Activated CD4-positive, alpha-beta memory T cell treated with anti-CD3 and anti-CD28 coated beads, Interleukin-2, amount 10 ng/mL, durations not matched to agents 7 days and 5 days (primary cell): ENCODE measurements at regions not wholly inside any gene's neighbourhood (a gene's known extent, or its start where the extent isn't known, plus 50 kb on each side); places are given as distances from the start of the nearest gene placed in this dataset.

Experiments used
- CTCF ChIA-PET: fragments of 350-600 bp; sonication (Branson Sonifier 250); formaldehyde crosslinking; loops from one replicate; lab custom pipeline; 2021; ENCODE audit warnings: antibody characterized with exemption, inconsistent platforms; lab: Charles Lee
- POLR2A ChIA-PET: fragments of 350-600 bp; sonication (Branson Sonifier 250); formaldehyde crosslinking; loops from one replicate; lab custom pipeline; 2021; ENCODE audit warnings: antibody characterized with exemption; lab: Charles Lee
- DNase-seq: peaks from one replicate; pipeline ENCODE4 v3.0.0-alpha.2; 2020
- H3K27ac Mint-ChIP-seq: one replicate; pipeline ENCODE4 v1.8.0; 2021; ENCODE audit warnings: mild to moderate bottlenecking, mixed read lengths
- H3K27me3 Mint-ChIP-seq: one replicate; pipeline ENCODE4 v1.8.0; 2021; ENCODE audit warnings: mixed read lengths
- H3K36me3 Mint-ChIP-seq: one replicate; pipeline ENCODE4 v1.8.0; 2021; ENCODE audit warnings: low read depth, mixed read lengths
- H3K4me1 Mint-ChIP-seq: one replicate; pipeline ENCODE4 v1.8.0; 2021; ENCODE audit warnings: mixed read lengths
- H3K4me3 Mint-ChIP-seq: one replicate; pipeline ENCODE4 v1.8.0; 2021; ENCODE audit warnings: mild to moderate bottlenecking, mixed read lengths
- H3K9me3 Mint-ChIP-seq: one replicate; pipeline ENCODE4 v1.8.0; 2021; ENCODE audit warnings: mixed read lengths

GRCh38 chr1:188096521-188096920 is 1267.8 kb downstream of the PLA2G4A start:
- POLR2A ChIA-PET, result no interaction called here
- Mint-ChIP-seq H3K27me3 (no peaks in the 10 kb centered on the region), H3K4me1 (no peaks in the 10 kb centered on the region)

GRCh38 chr1:188117436-188117835 is 1288.7 kb downstream of the PLA2G4A start:
- ChIA-PET CTCF (no interaction called here), POLR2A (no interaction called here)
- Mint-ChIP-seq H3K4me3 (no peak overlapping the region), H3K36me3 (no peaks in the 10 kb centered on the region), H3K9me3 (no peaks in the 10 kb centered on the region), H3K4me1 (no peaks in the 10 kb centered on the region), H3K27me3 (no peaks in the 10 kb centered on the region), H3K27ac (no peak overlapping the region)
- DNase-seq, result no peak

More at GRCh38 chr1:188096521-188096920, 1267.8 kb downstream of the PLA2G4A start:
- Mint-ChIP-seq H3K36me3 (no peaks in the 10 kb centered on the region), H3K9me3 (peaks cover 3% of the 10 kb centered on the region), H3K27ac (no peak overlapping the region), H3K4me3 (no peak overlapping the region)
- CTCF ChIA-PET, result no interaction called here
- DNase-seq, result no peak

GRCh38 chr1:188122646-188123045 is 1293.9 kb downstream of the PLA2G4A start:
- Mint-ChIP-seq H3K27me3 (no peaks in the 10 kb centered on the region), H3K4me3 (no peak overlapping the region), H3K36me3 (no peaks in the 10 kb centered on the region), H3K9me3 (no peaks in the 10 kb centered on the region), H3K4me1 (no peaks in the 10 kb centered on the region), H3K27ac (no peak overlapping the region)
- ChIA-PET CTCF (no interaction called here), POLR2A (no interaction called here)
- no peak for DNase-seq

GRCh38 chr1:188127507-188127906 is 1298.8 kb downstream of the PLA2G4A start:
- H3K36me3 Mint-ChIP-seq, result no peaks in the 10 kb centered on the region
- H3K27ac Mint-ChIP-seq, result no peak overlapping the region
- H3K27me3 Mint-ChIP-seq, result no peaks in the 10 kb centered on the region
- DNase-seq, result no peak
- H3K9me3 Mint-ChIP-seq, result peaks cover 8% of the 10 kb centered on the region
- ChIA-PET CTCF (no interaction called here), POLR2A (no interaction called here)
- no peaks in the 10 kb centered on the region for H3K4me1 Mint-ChIP-seq
- H3K4me3 Mint-ChIP-seq, result no peak overlapping the region

GRCh38 chr1:188128761-188129160 is 1300.0 kb downstream of the PLA2G4A start:
- H3K27ac Mint-ChIP-seq, result no peak overlapping the region
- no peaks in the 10 kb centered on the region for H3K27me3 Mint-ChIP-seq
- no peaks in the 10 kb centered on the region for H3K4me1 Mint-ChIP-seq
- no peak for DNase-seq
- POLR2A ChIA-PET, result no interaction called here
- peaks cover 10% of the 10 kb centered on the region for H3K9me3 Mint-ChIP-seq
- H3K4me3 Mint-ChIP-seq, result no peak overlapping the region
- no peaks in the 10 kb centered on the region for H3K36me3 Mint-ChIP-seq
- CTCF ChIA-PET, result no interaction called here

- no peak for DNase-seq
- no peak overlapping the region for H3K27ac Mint-ChIP-seq
- CTCF ChIA-PET, result no interaction called here
These were observed 1301.4 kb downstream of the PLA2G4A start for GRCh38 chr1:188129856-188130838.

GRCh38 chr1:188137221-188137620 is 1308.5 kb downstream of the PLA2G4A start:
- CTCF ChIA-PET, result no interaction called here
- no peak overlapping the region for H3K27ac Mint-ChIP-seq
- H3K4me1 Mint-ChIP-seq, result no peaks in the 10 kb centered on the region
- no peak overlapping the region for H3K4me3 Mint-ChIP-seq
- H3K36me3 Mint-ChIP-seq, result no peaks in the 10 kb centered on the region
- no peak for DNase-seq
- POLR2A ChIA-PET, result no interaction called here
- no peaks in the 10 kb centered on the region for H3K27me3 Mint-ChIP-seq
- peaks cover 9% of the 10 kb centered on the region for H3K9me3 Mint-ChIP-seq

More at GRCh38 chr1:188129856-188130838, 1301.4 kb downstream of the PLA2G4A start:
- peaks cover 10% of the 10 kb centered on the region for H3K9me3 Mint-ChIP-seq
- H3K4me1 Mint-ChIP-seq, result no peaks in the 10 kb centered on the region
- no peak overlapping the region for H3K4me3 Mint-ChIP-seq
- no peaks in the 10 kb centered on the region for H3K27me3 Mint-ChIP-seq
- POLR2A ChIA-PET, result no interaction called here
- no peaks in the 10 kb centered on the region for H3K36me3 Mint-ChIP-seq

- H3K4me3 Mint-ChIP-seq, result no peak overlapping the region
- H3K36me3 Mint-ChIP-seq, result no peaks in the 10 kb centered on the region
- ChIA-PET POLR2A (no interaction called here), CTCF (no interaction called here)
- no peak overlapping the region for H3K27ac Mint-ChIP-seq
- DNase-seq, result no peak
- peaks cover 10% of the 10 kb centered on the region for H3K9me3 Mint-ChIP-seq
- no peaks in the 10 kb centered on the region for H3K27me3 Mint-ChIP-seq
- H3K4me1 Mint-ChIP-seq, result no peaks in the 10 kb centered on the region
These were observed 1312.2 kb downstream of the PLA2G4A start for GRCh38 chr1:188140958-188141357.

GRCh38 chr1:188154196-188154595 is 1325.4 kb downstream of the PLA2G4A start:
- no peak overlapping the region for H3K27ac Mint-ChIP-seq
- POLR2A ChIA-PET, result no interaction called here
- H3K4me1 Mint-ChIP-seq, result no peaks in the 10 kb centered on the region
- H3K36me3 Mint-ChIP-seq, result no peaks in the 10 kb centered on the region
- DNase-seq, result no peak
- H3K9me3 Mint-ChIP-seq, result peaks cover 2% of the 10 kb centered on the region
- CTCF ChIA-PET, result no interaction called here
- H3K4me3 Mint-ChIP-seq, result no peak overlapping the region
- no peaks in the 10 kb centered on the region for H3K27me3 Mint-ChIP-seq

- Mint-ChIP-seq H3K4me3 (no peak overlapping the region), H3K36me3 (no peaks in the 10 kb centered on the region), H3K9me3 (peaks cover 2% of the 10 kb centered on the region), H3K27me3 (no peaks in the 10 kb centered on the region), H3K27ac (no peak overlapping the region), H3K4me1 (no peaks in the 10 kb centered on the region)
- ChIA-PET CTCF (no interaction called here), POLR2A (no interaction called here)
- DNase-seq, result no peak
These were observed 1326.0 kb downstream of the PLA2G4A start for GRCh38 chr1:188154761-188155160.

- no peak overlapping the region for H3K27ac Mint-ChIP-seq
These were observed 1326.5 kb downstream of the PLA2G4A start for GRCh38 chr1:188155261-188155660.

GRCh38 chr1:188164459-188164858 is 1335.7 kb downstream of the PLA2G4A start:
- ChIA-PET CTCF (no interaction called here), POLR2A (no interaction called here)
- Mint-ChIP-seq H3K36me3 (no peaks in the 10 kb centered on the region), H3K9me3 (no peaks in the 10 kb centered on the region), H3K27me3 (no peaks in the 10 kb centered on the region), H3K4me3 (no peak overlapping the region), H3K4me1 (no peaks in the 10 kb centered on the region), H3K27ac (no peak overlapping the region)
- no peak for DNase-seq

More at GRCh38 chr1:188155261-188155660, 1326.5 kb downstream of the PLA2G4A start:
- H3K4me1 Mint-ChIP-seq, result no peaks in the 10 kb centered on the region
- no peaks in the 10 kb centered on the region for H3K27me3 Mint-ChIP-seq
- no peak for DNase-seq
- ChIA-PET CTCF (no interaction called here), POLR2A (no interaction called here)
- peaks cover 2% of the 10 kb centered on the region for H3K9me3 Mint-ChIP-seq
- H3K36me3 Mint-ChIP-seq, result no peaks in the 10 kb centered on the region
- no peak overlapping the region for H3K4me3 Mint-ChIP-seq

- Mint-ChIP-seq H3K27ac (no peak overlapping the region), H3K36me3 (no peaks in the 10 kb centered on the region), H3K4me3 (no peak overlapping the region), H3K4me1 (no peaks in the 10 kb centered on the region), H3K9me3 (no peaks in the 10 kb centered on the region), H3K27me3 (no peaks in the 10 kb centered on the region)
- CTCF ChIA-PET, result no interaction called here
- DNase-seq, result no peak
- POLR2A ChIA-PET, result no interaction called here
These were observed 1337.9 kb downstream of the PLA2G4A start for GRCh38 chr1:188166654-188167053.

- Mint-ChIP-seq H3K36me3 (no peaks in the 10 kb centered on the region), H3K9me3 (no peaks in the 10 kb centered on the region), H3K27ac (no peak overlapping the region), H3K4me3 (no peak overlapping the region), H3K27me3 (no peaks in the 10 kb centered on the region), H3K4me1 (no peaks in the 10 kb centered on the region)
- no peak for DNase-seq
- ChIA-PET POLR2A (no interaction called here), CTCF (no interaction called here)
These were observed 1341.2 kb downstream of the PLA2G4A start for GRCh38 chr1:188169971-188170370.
